COLO668 (cell line): ENCODE measurements at regions not wholly inside any gene's neighbourhood (a gene's known extent, or its start where the extent isn't known, plus 50 kb on each side); places are given as distances from the start of the nearest gene placed in this dataset.
"Not testable (repeated sequence)": the region's sequence is repeated elsewhere in the genome, so short reads cannot be mapped to it uniquely, and the experiment has no call there.

Experiments used
- DNase-seq: peaks from one replicate; lab custom pipeline; 2025; ENCODE audit not compliant: unreplicated experiment; lab: John Stamatoyannopoulos, UW

GRCh38 chr5:81830596-81830995 is 79.7 kb upstream of the SSBP2 start:
- DNase-seq: no peak

- DNase-seq: no peak
Measured at GRCh38 chr5:81829242-81829641, 78.3 kb upstream of the SSBP2 start.

- DNase-seq: no peak
Measured at GRCh38 chr5:81827500-81827899, 76.6 kb upstream of the SSBP2 start.

- DNase-seq: no peak
Measured at GRCh38 chr5:81826128-81826527, 75.2 kb upstream of the SSBP2 start.

- DNase-seq: peak; percentile 76
Measured at GRCh38 chr5:81825237-81825636, 74.3 kb upstream of the SSBP2 start.

GRCh38 chr5:81823736-81824135 is 72.8 kb upstream of the SSBP2 start:
- not testable (repeated sequence) for DNase-seq

- DNase-seq: no peak
Measured at GRCh38 chr5:81820863-81821262, 70.0 kb upstream of the SSBP2 start.

GRCh38 chr5:81820318-81820636 is 69.4 kb upstream of the SSBP2 start:
- DNase-seq: no peak

GRCh38 chr5:81819556-81820317 is 68.8 kb upstream of the SSBP2 start:
- no peak for DNase-seq

- no peak for DNase-seq
Measured at GRCh38 chr5:81817980-81818379, 67.1 kb upstream of the SSBP2 start.

GRCh38 chr5:81817086-81817485 is 66.2 kb upstream of the SSBP2 start:
- DNase-seq: no peak

GRCh38 chr5:81815321-81815720 is 64.4 kb upstream of the SSBP2 start:
- DNase-seq: no peak

GRCh38 chr5:81808106-81808505 is 57.2 kb upstream of the SSBP2 start:
- no peak for DNase-seq

- no peak for DNase-seq
Measured at GRCh38 chr5:81805086-81805485, 54.2 kb upstream of the SSBP2 start.

- DNase-seq: no peak
Measured at GRCh38 chr5:81803812-81804211, 52.9 kb upstream of the SSBP2 start.

- DNase-seq: no peak
Measured at GRCh38 chr5:81802625-81803024, 51.7 kb upstream of the SSBP2 start.

- DNase-seq: no peak
Measured at GRCh38 chr5:81802020-81802419, 51.1 kb upstream of the SSBP2 start.

- no peak for DNase-seq
Measured at GRCh38 chr5:81800797-81801196, 49.9 kb upstream of the SSBP2 start.
